NT2/D1 (cell line): ENCODE measurements at regions not wholly inside any gene's neighbourhood (a gene's known extent, or its start where the extent isn't known, plus 50 kb on each side); places are given as distances from the start of the nearest gene placed in this dataset.

ENCODE experiments used
- DNase-seq: peaks from one replicate; pipeline ENCODE4 v3.0.0-alpha.2; 2011; ENCODE audit warnings: low read depth, low spot score
- H3K27me3 ChIP-seq: 2 replicates; pipeline ENCODE4 v1.6.0; 2011; ENCODE audit warnings: mild to moderate bottlenecking; ENCODE audit not compliant: insufficient read length, insufficient read depth
- H3K36me3 ChIP-seq: 2 replicates; pipeline ENCODE4 v1.6.1; 2011; ENCODE audit warnings: mild to moderate bottlenecking, low read length, mixed read lengths; ENCODE audit not compliant: insufficient read depth, insufficient read length
- H3K4me1 ChIP-seq: 2 replicates; pipeline ENCODE4 v1.5.1; 2011; ENCODE audit not compliant: insufficient read depth, insufficient read length
- H3K4me3 ChIP-seq: 2 replicates; pipeline ENCODE4 v1.5.1; 2011; ENCODE audit warnings: low read depth; ENCODE audit not compliant: insufficient read length
- H3K9ac ChIP-seq: 2 replicates; pipeline ENCODE4 v1.6.0; 2011; ENCODE audit warnings: low read depth; ENCODE audit not compliant: insufficient read length
- H3K9me3 ChIP-seq: 2 replicates; pipeline ENCODE4 v1.5.1; 2011; ENCODE audit warnings: mild to moderate bottlenecking, low read length; ENCODE audit not compliant: insufficient read depth
- SUZ12 ChIP-seq: IDR thresholded peaks from 2 replicates; pipeline ENCODE4 v1.6.1; 2011; ENCODE audit not compliant: insufficient read length, insufficient read depth; ENCODE audit errors: extremely low read depth
- YY1 ChIP-seq: IDR thresholded peaks from 2 replicates; pipeline ENCODE4 v1.6.1; 2011; ENCODE audit not compliant: insufficient read length, insufficient read depth
- ZNF274 ChIP-seq: IDR thresholded peaks from 2 replicates; pipeline ENCODE4 v1.6.1; 2011; ENCODE audit warnings: mild to moderate bottlenecking, low read depth, low read length

- DNase-seq = no peak
- no peak overlapping the region for H3K9ac ChIP-seq
Measured at GRCh38 chr5:74328221-74328630, 312.3 kb downstream of the ENC1 start.

GRCh38 chr5:74327339-74327685, 313.2 kb downstream of the ENC1 start:
- Histone ChIP-seq H3K9me3 (no peaks in the 10 kb centered on the region), H3K4me3 (no peak overlapping the region), H3K36me3 (no peaks in the 10 kb centered on the region), H3K9ac (no peak overlapping the region), H3K27me3 (no peaks in the 10 kb centered on the region), H3K4me1 (peaks cover 4% of the 10 kb centered on the region)
- no peak for DNase-seq
- TF ChIP-seq YY1 (no peak), SUZ12 (no peak), ZNF274 (no peak)

More at GRCh38 chr5:74328221-74328630, 312.3 kb downstream of the ENC1 start:
- TF ChIP-seq ZNF274 = no peak
- TF ChIP-seq YY1 = no peak
- TF ChIP-seq SUZ12 = no peak
- Histone ChIP-seq H3K4me1 (peaks cover 4% of the 10 kb centered on the region), H3K9me3 (no peaks in the 10 kb centered on the region), H3K4me3 (no peak overlapping the region), H3K36me3 (no peaks in the 10 kb centered on the region), H3K27me3 (no peaks in the 10 kb centered on the region)

GRCh38 chr5:74326571-74327338, 313.8 kb downstream of the ENC1 start:
- Histone ChIP-seq H3K9ac (no peak overlapping the region), H3K4me1 (peaks cover 4% of the 10 kb centered on the region), H3K27me3 (no peaks in the 10 kb centered on the region), H3K36me3 (no peaks in the 10 kb centered on the region), H3K4me3 (no peak overlapping the region), H3K9me3 (no peaks in the 10 kb centered on the region)
- DNase-seq = no peak
- no peak for TF ChIP-seq SUZ12
- TF ChIP-seq ZNF274 = no peak
- no peak for TF ChIP-seq YY1

GRCh38 chr5:74325866-74326265, 314.7 kb downstream of the ENC1 start:
- no peaks in the 10 kb centered on the region for H3K9me3 ChIP-seq
- DNase-seq = no peak
- H3K36me3 ChIP-seq = no peaks in the 10 kb centered on the region
- H3K4me1 ChIP-seq = peaks cover 4% of the 10 kb centered on the region
- no peaks in the 10 kb centered on the region for H3K27me3 ChIP-seq
- H3K4me3 ChIP-seq = no peak overlapping the region
- no peak overlapping the region for H3K9ac ChIP-seq
- TF ChIP-seq YY1 (no peak), ZNF274 (no peak), SUZ12 (no peak)

- Histone ChIP-seq H3K36me3 (no peaks in the 10 kb centered on the region), H3K4me3 (no peak overlapping the region), H3K4me1 (peaks cover 4% of the 10 kb centered on the region), H3K9ac (no peak overlapping the region), H3K9me3 (no peaks in the 10 kb centered on the region), H3K27me3 (no peaks in the 10 kb centered on the region)
- TF ChIP-seq ZNF274 = no peak
- TF ChIP-seq SUZ12 = no peak
- TF ChIP-seq YY1 = no peak
- no peak for DNase-seq
Measured at GRCh38 chr5:74324556-74324955, 316.0 kb downstream of the ENC1 start.

GRCh38 chr5:74322944-74323343, 317.6 kb downstream of the ENC1 start:
- H3K9ac ChIP-seq = no peak overlapping the region
- no peaks in the 10 kb centered on the region for H3K36me3 ChIP-seq
- DNase-seq = no peak
- no peak overlapping the region for H3K4me3 ChIP-seq
- H3K9me3 ChIP-seq = no peaks in the 10 kb centered on the region
- TF ChIP-seq ZNF274 = no peak
- TF ChIP-seq SUZ12 = no peak
- no peak for TF ChIP-seq YY1
- H3K4me1 ChIP-seq = peaks cover 4% of the 10 kb centered on the region
- no peaks in the 10 kb centered on the region for H3K27me3 ChIP-seq

GRCh38 chr5:74322191-74322590, 318.3 kb downstream of the ENC1 start:
- Histone ChIP-seq H3K27me3 (no peaks in the 10 kb centered on the region), H3K9me3 (no peaks in the 10 kb centered on the region), H3K4me3 (no peak overlapping the region), H3K36me3 (no peaks in the 10 kb centered on the region), H3K9ac (no peak overlapping the region), H3K4me1 (peaks cover 4% of the 10 kb centered on the region)
- no peak for TF ChIP-seq ZNF274
- no peak for TF ChIP-seq SUZ12
- TF ChIP-seq YY1 = no peak
- no peak for DNase-seq
